ENCODE measurements at regions not wholly inside any gene's neighbourhood (a gene's known extent, or its start where the extent isn't known, plus 50 kb on each side); places are given as distances from the start of the nearest gene placed in this dataset.
"Not testable (repeated sequence)": the region's sequence is repeated elsewhere in the genome, so short reads cannot be mapped to it uniquely, and the experiment has no call there.

GRCh38 chrX:80929251-80929650 lies 119.6 kb upstream of the BRWD3 start:
- DNase-seq = no peak

- no peak for DNase-seq
Measured at GRCh38 chrX:80917919-80918318, 108.2 kb upstream of the BRWD3 start.

GRCh38 chrX:80912351-80912750 lies 102.7 kb upstream of the BRWD3 start:
- not testable (repeated sequence) for DNase-seq

- no peak for DNase-seq
Measured at GRCh38 chrX:80879916-80880315, 70.2 kb upstream of the BRWD3 start.

- peak in 1 of 3 donors; percentile 0 for DNase-seq
Measured at GRCh38 chrX:80879143-80879542, 69.5 kb upstream of the BRWD3 start.

- DNase-seq = peak; percentile 3 to 16 (median 10)
Measured at GRCh38 chrX:80876877-80877276, 67.2 kb upstream of the BRWD3 start.
